SK-N-SH (cell line): ENCODE measurements at regions not wholly inside any gene's neighbourhood (a gene's known extent, or its start where the extent isn't known, plus 50 kb on each side); places are given as distances from the start of the nearest gene placed in this dataset.

Experiments
- CTCF ChIA-PET: fragments of 300-600, 350-600 bp; formaldehyde crosslinking; extraction: SDS; loops from one replicate; lab custom pipeline; 2021; lab: Yijun Ruan, JAX
- POLR2A ChIA-PET: fragments of 350-600 bp; sonication (Branson Sonifier 250); formaldehyde crosslinking; extraction: SDS; loops from one replicate; lab custom pipeline; 2020; ENCODE audit warnings: antibody characterized with exemption, inconsistent platforms; lab: Yijun Ruan, JAX
- DNase-seq: peaks from one replicate; pipeline ENCODE4 v3.0.0; 2012
- H2AFZ ChIP-seq: fragments of 200-600 bp; sonication (generic); 2 replicates; pipeline ENCODE4 v1.8.1; 2016; ENCODE audit warnings: antibody characterized with exemption, mild to moderate bottlenecking, low read depth
- H3F3A ChIP-seq: fragments of 200-600 bp; sonication (generic); replicated peaks from 2 replicates; pipeline ENCODE3; 2016; ENCODE audit warnings: antibody characterized with exemption, mild to moderate bottlenecking; ENCODE audit not compliant: insufficient read depth
- H3K27ac ChIP-seq, 2 experiments: fragments of 200-500 bp in 1 of 2; fragments of 200-600 bp in 1 of 2; sonication (Bioruptor generic) in 1 of 2; sonication (generic), shearing (Covaris generic) in 1 of 2; 2 replicates each; pipeline versions ENCODE4 v1.5.1 to v1.6.1; 2014 to 2016; ENCODE audit warnings: low read depth in 2 of 2, inconsistent platforms in 1 of 2, low read length in 1 of 2, mild to moderate bottlenecking in 1 of 2, mixed read lengths in 1 of 2
- H3K27me3 ChIP-seq: fragments of 200-600 bp; sonication (generic), shearing (Covaris generic); 2 replicates; pipeline ENCODE4 v1.6.1; 2016; ENCODE audit warnings: mixed run types; ENCODE audit not compliant: insufficient read depth
- H3K36me3 ChIP-seq, 2 experiments: fragments of 200-500 bp in 1 of 2; fragments of 200-600 bp in 1 of 2; sonication (Bioruptor generic) in 1 of 2; sonication (generic) in 1 of 2; replicated peaks in 1 of 2; 2 replicates each; pipeline versions ENCODE3 to v1.5.1; 2014 to 2016; ENCODE audit warnings: low read length in 1 of 2, mild to moderate bottlenecking in 1 of 2; ENCODE audit not compliant: insufficient read depth in 2 of 2, control insufficient read depth in 1 of 2
- H3K4me1 ChIP-seq, 2 experiments: fragments of 200-500 bp in 1 of 2; fragments of 200-600 bp in 1 of 2; sonication (Bioruptor generic) in 1 of 2; sonication (generic), shearing (Covaris generic) in 1 of 2; 2 replicates each; pipeline versions ENCODE4 v1.5.1 to v1.6.1; 2014 to 2016; ENCODE audit warnings: low read depth in 1 of 2, low read length in 1 of 2, mixed run types in 1 of 2; ENCODE audit not compliant: insufficient read depth in 2 of 2, control insufficient read depth in 1 of 2
- H3K4me2 ChIP-seq: fragments of 200-600 bp; sonication (generic), shearing (Covaris generic); 2 replicates; pipeline ENCODE4 v1.6.1; 2017; ENCODE audit warnings: mixed run types
- H3K4me3 ChIP-seq, 2 experiments: fragments of 200-500 bp in 1 of 2; fragments of 200-600 bp in 1 of 2; sonication (Bioruptor generic) in 1 of 2; sonication (generic), shearing (Covaris generic) in 1 of 2; 2 replicates each; pipeline versions ENCODE4 v1.5.1 to v1.8.1; 2014 to 2016; ENCODE audit warnings: low read depth in 2 of 2, inconsistent platforms in 1 of 2, low read length in 1 of 2, mild to moderate bottlenecking in 1 of 2, mixed read lengths in 1 of 2, moderate library complexity in 1 of 2
- H3K79me2 ChIP-seq: fragments of 200-600 bp; sonication (generic); 2 replicates; pipeline ENCODE4 v1.8.1; 2017; ENCODE audit warnings: mild to moderate bottlenecking; ENCODE audit not compliant: insufficient read depth
- H3K9ac ChIP-seq: fragments of 200-600 bp; sonication (generic); 2 replicates; pipeline ENCODE4 v1.6.1; 2017; ENCODE audit warnings: mixed run types
- H3K9me2 ChIP-seq: fragments of 200-600 bp; sonication (generic); 2 replicates; pipeline ENCODE4 v1.6.1; 2017; ENCODE audit warnings: mixed run types
- H3K9me3 ChIP-seq: fragments of 200-600 bp; sonication (generic); 2 replicates; pipeline ENCODE4 v1.6.1; 2017; ENCODE audit warnings: mixed run types, mild to moderate bottlenecking, moderate library complexity
- H4K20me1 ChIP-seq: fragments of 200-600 bp; sonication (generic); 2 replicates; pipeline ENCODE4 v1.6.1; 2017; ENCODE audit warnings: mild to moderate bottlenecking, mixed run types; ENCODE audit not compliant: insufficient read depth
- ELF1 ChIP-seq: IDR thresholded peaks from 2 replicates; pipeline ENCODE4 v1.4.0; 2012
- EP300 ChIP-seq, 2 experiments: IDR thresholded peaks; 2 replicates each; pipeline versions ENCODE4 v1.4.0 to v1.6.1; 2012; ENCODE audit warnings: borderline replicate concordance in 1 of 2, low read depth in 1 of 2, low read length in 1 of 2
- EZH2phosphoT487 ChIP-seq: fragments of 200-600 bp; sonication (generic); IDR thresholded peaks from 2 replicates; pipeline ENCODE4 v1.6.1; 2017; ENCODE audit warnings: low read depth, mixed run types, mild to moderate bottlenecking, antibody characterized with exemption, moderate library complexity, borderline replicate concordance
- FOSL2 ChIP-seq: IDR thresholded peaks from 2 replicates; pipeline ENCODE4 v1.4.0; 2012; ENCODE audit warnings: low read depth, mild to moderate bottlenecking, moderate library complexity, borderline replicate concordance
- FOXJ3 ChIP-seq: sonication (generic); formaldehyde crosslinking; IDR thresholded peaks from 2 replicates; pipeline ENCODE4 v1.5.1; 2020; ENCODE audit warnings: mild to moderate bottlenecking, missing genetic modification reagents
- FOXM1 ChIP-seq: IDR thresholded peaks from 2 replicates; pipeline ENCODE4 v1.4.0; 2012; ENCODE audit warnings: low read depth, mild to moderate bottlenecking
- JUND ChIP-seq: IDR thresholded peaks from 2 replicates; pipeline ENCODE4 v1.4.0; 2012
- MEF2A ChIP-seq: IDR thresholded peaks from 2 replicates; pipeline ENCODE4 v1.4.0; 2012; ENCODE audit warnings: low read depth, borderline replicate concordance
- NFIC ChIP-seq: IDR thresholded peaks from 2 replicates; pipeline ENCODE4 v1.4.0; 2012; ENCODE audit warnings: borderline replicate concordance
- NRF1 ChIP-seq: IDR thresholded peaks from 2 replicates; pipeline ENCODE4 v1.6.1; 2012; ENCODE audit warnings: low read depth, mild to moderate bottlenecking, low read length
- POLR2AphosphoS5 ChIP-seq: IDR thresholded peaks from 2 replicates; pipeline ENCODE4 v1.6.1; 2012; ENCODE audit warnings: low read depth, low read length
- RAD21 ChIP-seq: IDR thresholded peaks from 2 replicates; pipeline ENCODE4 v1.6.1; 2012; ENCODE audit warnings: mild to moderate bottlenecking, low read length
- RCOR1 ChIP-seq: fragments of 150-350 bp; IDR thresholded peaks from 2 replicates; pipeline ENCODE4 v1.6.1; 2017; ENCODE audit warnings: antibody characterized with exemption, low read length
- RFX5 ChIP-seq: IDR thresholded peaks from 2 replicates; pipeline ENCODE4 v1.6.1; 2012; ENCODE audit warnings: mild to moderate bottlenecking, improper control_type of control experiment, low read length
- RXRA ChIP-seq: IDR thresholded peaks from 2 replicates; pipeline ENCODE4 v1.4.0; 2012; ENCODE audit warnings: low read depth, mild to moderate bottlenecking, borderline replicate concordance
- SIN3A ChIP-seq: IDR thresholded peaks from 2 replicates; pipeline ENCODE4 v1.6.1; 2012; ENCODE audit warnings: low read depth, mild to moderate bottlenecking, low read length, moderate library complexity, borderline replicate concordance
- SMC3 ChIP-seq: IDR thresholded peaks from 2 replicates; pipeline ENCODE4 v1.6.1; 2012; ENCODE audit warnings: low read depth, low read length, improper control_type of control experiment
- TCF12 ChIP-seq: IDR thresholded peaks from 2 replicates; pipeline ENCODE4 v1.4.0; 2012
- YY1 ChIP-seq: IDR thresholded peaks from 2 replicates; pipeline ENCODE4 v1.4.0; 2012; ENCODE audit warnings: low read depth, mild to moderate bottlenecking
- WGBS: methylation state at CpG from one replicate; pipeline ENCODE4 v1.1.6; 2017; ENCODE audit warnings: low lambda C conversion rate; 5-methylcytosine and 5-hydroxymethylcytosine counted together
- TF ChIP-seq, protein P1 (sequence below): IDR thresholded peaks from 2 replicates; pipeline ENCODE4 v1.4.0; 2012; ENCODE audit warnings: low read depth, borderline replicate concordance

- 0% methylated on average over 4 of the region's 4 CpGs for WGBS
- H3K4me3 ChIP-seq, result no peak overlapping the region
- no peak overlapping the region for H3K4me2 ChIP-seq
- POLR2A ChIA-PET, result no interaction called here
- H3K27ac ChIP-seq, result no peak overlapping the region
- no peaks in the 10 kb centered on the region for H3K27me3 ChIP-seq
- no peaks in the 10 kb centered on the region for H3K36me3 ChIP-seq
- H2AFZ ChIP-seq, result 0 out of 2 replicates have a peak overlapping the region, but pooled peaks have one; percentile 63
- H3K9me3 ChIP-seq, result no peaks in the 10 kb centered on the region
- DNase-seq, result no peak
- no peak overlapping the region for H3K9ac ChIP-seq
- H4K20me1 ChIP-seq, result no peaks in the 10 kb centered on the region
- no peaks in the 10 kb centered on the region for H3K79me2 ChIP-seq
- TF ChIP-seq MEF2A (no peak), RAD21 (no peak), POLR2AphosphoS5 (no peak), ELF1 (no peak), FOXM1 (no peak), FOXJ3 (CRISPR knock-in tag) (no peak), YY1 (no peak), SMC3 (no peak), EZH2phosphoT487 (no peak), SIN3A (no peak), NRF1 (no peak), RCOR1 (no peak), RXRA (no peak), NFIC (no peak), FOSL2 (no peak), JUND (no peak)
- TF ChIP-seq, protein P1, sequence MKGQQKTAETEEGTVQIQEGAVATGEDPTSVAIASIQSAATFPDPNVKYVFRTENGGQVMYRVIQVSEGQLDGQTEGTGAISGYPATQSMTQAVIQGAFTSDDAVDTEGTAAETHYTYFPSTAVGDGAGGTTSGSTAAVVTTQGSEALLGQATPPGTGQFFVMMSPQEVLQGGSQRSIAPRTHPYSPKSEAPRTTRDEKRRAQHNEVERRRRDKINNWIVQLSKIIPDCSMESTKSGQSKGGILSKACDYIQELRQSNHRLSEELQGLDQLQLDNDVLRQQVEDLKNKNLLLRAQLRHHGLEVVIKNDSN, result no peak
- TF ChIP-seq, all 33 proteins: peak for 0
- CTCF ChIA-PET, result no interaction called here
- Histone ChIP-seq H3F3A (no peaks in the 10 kb centered on the region), H3K9me2 (no peaks in the 10 kb centered on the region), H3K4me1 (no peaks in the 10 kb centered on the region; a peak in 1 of 4 replicates)
Measured at GRCh38 chr14:86942936-86943335, 1050.0 kb downstream of the GALC start.

DNA sequence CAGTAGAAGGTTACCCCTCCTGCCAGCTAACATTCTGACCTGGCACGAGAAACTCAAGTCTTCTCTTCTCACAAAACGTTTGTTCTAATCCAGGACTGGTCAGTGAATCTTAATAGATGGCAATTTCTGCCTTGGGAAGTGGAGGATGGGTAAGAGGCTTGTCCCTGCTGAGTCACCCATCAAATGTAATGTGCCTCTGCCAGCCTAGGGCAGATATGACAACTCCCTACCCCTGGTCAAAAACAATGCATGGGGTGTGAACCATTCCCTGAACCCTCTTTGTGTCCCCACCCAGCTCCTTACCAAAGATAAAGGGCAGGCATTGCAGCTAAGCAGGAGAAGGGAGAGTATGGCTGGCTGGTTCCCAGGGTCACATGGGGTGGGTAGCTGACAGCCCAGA, 1052.9 kb downstream of the GALC start:
- Histone ChIP-seq H3F3A (no peaks in the 10 kb centered on the region), H3K9me3 (no peaks in the 10 kb centered on the region), H3K27ac (no peak overlapping the region), H3K36me3 (no peaks in the 10 kb centered on the region), H3K4me1 (no peaks in the 10 kb centered on the region; a peak in 1 of 4 replicates), H3K9ac (no peak overlapping the region), H3K27me3 (no peaks in the 10 kb centered on the region), H3K79me2 (no peaks in the 10 kb centered on the region), H3K4me2 (no peak overlapping the region), H4K20me1 (no peaks in the 10 kb centered on the region), H3K4me3 (no peak overlapping the region), H2AFZ (no peak overlapping the region), H3K9me2 (no peaks in the 10 kb centered on the region)
- ChIA-PET POLR2A (no interaction called here), CTCF (interaction anchor here (1.1 kb wide), 2 partner anchors 20 to 25 kb away, joined by 3 to 4 read pairs; no protein-coding TSS in a partner anchor)
- WGBS, result 2% methylated on average over 2 of the region's 2 CpGs
- DNase-seq, result no peak
- TF ChIP-seq, protein P1, result no peak
- no peak for TF ChIP-seq MEF2A
- TF ChIP-seq EP300 (IDR thresholded peaks at IDR 0.05; ENCODE audit: borderline replicate concordance in 1 of 2, low read depth in 1 of 2, low read length in 1 of 2), result no peak
- no peak for TF ChIP-seq TCF12
- TF ChIP-seq RFX5, result no peak
- no peak for TF ChIP-seq EZH2phosphoT487
